Suppressor macrophage (primary cell): ENCODE measurements at regions not wholly inside any gene's neighbourhood (a gene's known extent, or its start where the extent isn't known, plus 50 kb on each side); places are given as distances from the start of the nearest gene placed in this dataset.

Experiments used
- DNase-seq, 4 experiments: peaks; one replicate each; pipeline ENCODE4 v3.0.0-alpha.2; 2020 to 2022

- DNase-seq = no peak
These were observed 88.8 kb upstream of the PLEKHG7 start for GRCh38 chr12:92614001-92614400.

GRCh38 chr12:92612611-92613010 lies 90.2 kb upstream of the PLEKHG7 start:
- DNase-seq = no peak

- peak; percentile 41 to 73 (median 60) for DNase-seq
These were observed 94.4 kb upstream of the PLEKHG7 start for GRCh38 chr12:92608151-92609091.

- DNase-seq = no peak
These were observed 95.8 kb upstream of the PLEKHG7 start for GRCh38 chr12:92606956-92607355.

GRCh38 chr12:92605621-92606170 lies 97.1 kb upstream of the PLEKHG7 start:
- DNase-seq = no peak

GRCh38 chr12:92604786-92605185 lies 98.0 kb upstream of the PLEKHG7 start:
- DNase-seq = peak in 3 of 4 experiments; percentile 11 to 66 (median 58)

GRCh38 chr12:92603741-92604432 lies 98.9 kb upstream of the PLEKHG7 start:
- DNase-seq = peak; percentile 10 to 81 (median 40)

- DNase-seq = no peak
These were observed 99.7 kb upstream of the PLEKHG7 start for GRCh38 chr12:92602930-92603623.

GRCh38 chr12:92602476-92602875 lies 100.3 kb upstream of the PLEKHG7 start:
- peak in 2 of 4 experiments; percentile 51 to 72 for DNase-seq

GRCh38 chr12:92601680-92602079 lies 101.1 kb upstream of the PLEKHG7 start:
- DNase-seq = no peak

- peak in 2 of 4 experiments; percentile 26 to 37 for DNase-seq
These were observed 101.6 kb upstream of the PLEKHG7 start for GRCh38 chr12:92601176-92601575.

- DNase-seq = no peak
These were observed 102.7 kb upstream of the PLEKHG7 start for GRCh38 chr12:92600052-92600451.

- peak in 3 of 4 experiments; percentile 18 to 70 (median 42) for DNase-seq
These were observed 104.8 kb upstream of the PLEKHG7 start for GRCh38 chr12:92597997-92598396.

GRCh38 chr12:92597118-92597517 lies 105.7 kb upstream of the PLEKHG7 start:
- no peak for DNase-seq

GRCh38 chr12:92596383-92596782 lies 106.4 kb upstream of the PLEKHG7 start:
- DNase-seq = no peak

- DNase-seq = no peak
These were observed 107.1 kb upstream of the PLEKHG7 start for GRCh38 chr12:92595663-92596062.

GRCh38 chr12:92593734-92594402 lies 108.9 kb upstream of the PLEKHG7 start:
- peak; percentile 88 to 98 (median 92) for DNase-seq

- DNase-seq = peak; percentile 34 to 74 (median 43)
These were observed 117.6 kb upstream of the PLEKHG7 start for GRCh38 chr12:92585115-92585727.

- no peak for DNase-seq
These were observed 118.9 kb upstream of the PLEKHG7 start for GRCh38 chr12:92583910-92584309.

GRCh38 chr12:92582893-92583292 lies 119.9 kb upstream of the PLEKHG7 start:
- DNase-seq = no peak

GRCh38 chr12:92582475-92582874 lies 120.3 kb upstream of the PLEKHG7 start:
- no peak for DNase-seq

GRCh38 chr12:92581604-92582003 lies 121.2 kb upstream of the PLEKHG7 start:
- DNase-seq = peak in 2 of 4 experiments; percentile 29 to 47
